B cell (primary cell): ENCODE measurements at regions not wholly inside any gene's neighbourhood (a gene's known extent, or its start where the extent isn't known, plus 50 kb on each side); places are given as distances from the start of the nearest gene placed in this dataset.

Experiments used
- ATAC-seq: fragments of 200-7000 bp; cut with Tn5 transposase; one replicate; pipeline ENCODE4 v1.10.0; 2021; ENCODE audit warnings: low read depth, mild to moderate bottlenecking, moderate number of reproducible peaks, moderate library complexity
- CTCF ChIA-PET: fragments of 350-600 bp; sonication (Branson Sonifier 250); formaldehyde crosslinking; loops from one replicate; lab custom pipeline; 2021; ENCODE audit warnings: antibody characterized with exemption, inconsistent platforms; lab: Charles Lee
- POLR2A ChIA-PET: fragments of 350-600 bp; sonication (Branson Sonifier 250); formaldehyde crosslinking; loops from one replicate; lab custom pipeline; 2021; ENCODE audit warnings: antibody characterized with exemption; lab: Charles Lee
- DNase-seq: peaks from one replicate; pipeline ENCODE4 v3.0.0; 2013
- H2AFZ ChIP-seq: 2 replicates; pipeline ENCODE4 v1.6.1; 2012; ENCODE audit warnings: mild to moderate bottlenecking, low read depth, low read length; ENCODE audit not compliant: insufficient read depth, poor library complexity, severe bottlenecking
- H3K27ac ChIP-seq, 2 donors: 1 replicate in 1 of 2; 2 replicates in 1 of 2; pipeline ENCODE4 v1.5.1; 2012 to 2013; ENCODE audit warnings: low read length in 2 of 2, mild to moderate bottlenecking in 2 of 2, moderate library complexity in 1 of 2
- H3K27me3 ChIP-seq, 4 experiments: fragments of 200-600 bp in 1 of 4; sonication (generic) in 1 of 4; replicated peaks in 1 of 4; 1 replicate in 2 of 4; 2 replicates in 2 of 4; pipeline versions ENCODE4 v1.6.1 to v1.7.0; 2013 to 2016; ENCODE audit warnings: low read length in 3 of 4, mild to moderate bottlenecking in 2 of 4, mixed read lengths in 1 of 4, moderate library complexity in 1 of 4; ENCODE audit not compliant: insufficient read depth in 4 of 4, control insufficient read depth in 3 of 4; ENCODE audit errors: control extremely low read depth in 1 of 4
- H3K36me3 ChIP-seq, 2 experiments: replicated peaks in 1 of 2; 1 replicate in 1 of 2; 2 replicates in 1 of 2; pipeline versions ENCODE4 v1.6.1 to v1.7.1; 2013; ENCODE audit warnings: low read length in 1 of 2; ENCODE audit not compliant: insufficient read depth in 2 of 2, control insufficient read depth in 1 of 2; ENCODE audit errors: control extremely low read depth in 1 of 2, extremely low read depth in 1 of 2
- H3K4me1 ChIP-seq, 2 donors: fragments of 200-600 bp in 1 of 2; sonication (generic) in 1 of 2; 1 replicate in 1 of 2; 2 replicates in 1 of 2; pipeline versions ENCODE4 v1.5.1 to v1.6.1; 2013 to 2017; ENCODE audit warnings: low read length in 2 of 2; ENCODE audit not compliant: control insufficient read depth in 2 of 2, insufficient read depth in 2 of 2
- H3K4me2 ChIP-seq: replicated peaks from 2 replicates; pipeline ENCODE3; 2012; ENCODE audit warnings: mild to moderate bottlenecking, low read depth, low read length; ENCODE audit not compliant: poor library complexity, severe bottlenecking
- H3K4me3 ChIP-seq, 5 experiments: fragments of 200-600 bp in 1 of 5; sonication (generic) in 1 of 5; 1 replicate in 3 of 5; 2 replicates in 2 of 5; pipeline versions ENCODE4 v1.5.1 to v1.7.0; 2011 to 2016; ENCODE audit warnings: low read length in 4 of 5, mild to moderate bottlenecking in 4 of 5, low read depth in 2 of 5, control low read depth in 1 of 5, moderate library complexity in 1 of 5; ENCODE audit not compliant: insufficient read depth in 1 of 5; ENCODE audit errors: control extremely low read depth in 1 of 5, extremely low read depth in 1 of 5
- H3K79me2 ChIP-seq: fragments of 200-600 bp; sonication (generic); one replicate; pipeline ENCODE4 v1.6.0; 2016; ENCODE audit warnings: low read length; ENCODE audit not compliant: control insufficient read depth, insufficient read depth
- H3K9ac ChIP-seq: fragments of 200-600 bp; sonication (generic); 2 replicates; pipeline ENCODE4 v1.6.1; 2017; ENCODE audit warnings: mild to moderate bottlenecking, low read length, moderate library complexity
- H3K9me3 ChIP-seq, 3 donors: one replicate each; pipeline versions ENCODE4 v1.6.1 to v1.7.1; 2013; ENCODE audit warnings: low read length in 2 of 3; ENCODE audit not compliant: control insufficient read depth in 2 of 3, insufficient read depth in 1 of 3; ENCODE audit errors: control extremely low read depth in 1 of 3
- H4K20me1 ChIP-seq: 2 replicates; pipeline ENCODE4 v1.6.0; 2012; ENCODE audit warnings: mild to moderate bottlenecking, low read length; ENCODE audit not compliant: insufficient read depth, control insufficient read depth, poor library complexity, severe bottlenecking
- H3K27ac Mint-ChIP-seq: one replicate; pipeline ENCODE4 v1.8.0; 2021; ENCODE audit warnings: mixed read lengths
- H3K27me3 Mint-ChIP-seq: one replicate; pipeline ENCODE4 v1.8.0; 2021; ENCODE audit warnings: mixed read lengths
- H3K4me1 Mint-ChIP-seq: one replicate; pipeline ENCODE4 v1.8.0; 2021; ENCODE audit warnings: mixed read lengths
- H3K4me3 Mint-ChIP-seq: one replicate; pipeline ENCODE4 v1.8.0; 2021; ENCODE audit warnings: mixed read lengths
- H3K9me3 Mint-ChIP-seq: one replicate; pipeline ENCODE4 v1.8.0; 2022; ENCODE audit warnings: mixed read lengths; ENCODE audit not compliant: insufficient read depth
- CTCF ChIP-seq: fragments of 200-600 bp; IDR thresholded peaks from one replicate; pipeline ENCODE4 v1.8.0; 2022; ENCODE audit warnings: antibody characterized with exemption, mild to moderate bottlenecking
- EZH2 ChIP-seq: IDR thresholded peaks from 2 replicates; pipeline ENCODE4 v1.6.1; 2012; ENCODE audit warnings: borderline replicate concordance, low read depth, mild to moderate bottlenecking, moderate library complexity, low read length; ENCODE audit not compliant: insufficient read depth, poor library complexity, severe bottlenecking
- WGBS: methylation state at CpG from one replicate; pipeline ENCODE4 v1.1.5; 2013; ENCODE audit warnings: missing lambda C conversion rate; ENCODE audit not compliant: insufficient coverage; 5-methylcytosine and 5-hydroxymethylcytosine counted together
- intact Hi-C: fragments of 100-400 bp; cut with micrococcal nuclease; formaldehyde crosslinking; loops from one replicate; pipeline ENCODE4 v1.10.0; 2022

GRCh38 chr1:198856601-198857000 lies 217.8 kb downstream of the PTPRC start:
- no peaks in the 10 kb centered on the region for H3K4me1 ChIP-seq
- 94% methylated on average over 2 of the region's 2 CpGs for WGBS
- TF ChIP-seq EZH2, result no peak
- TF ChIP-seq CTCF, result peak; percentile 4

GRCh38 chr1:198858033-198858432 lies 219.2 kb downstream of the PTPRC start:
- no peak overlapping the region for H3K27ac ChIP-seq
- no peak overlapping the region for H3K4me3 ChIP-seq
- TF ChIP-seq CTCF (no peak), EZH2 (no peak)
- no peak overlapping the region for H3K4me3 Mint-ChIP-seq
- H3K4me2 ChIP-seq, result no peak overlapping the region
- no peaks in the 10 kb centered on the region for H3K79me2 ChIP-seq
- H3K9ac ChIP-seq, result no peak overlapping the region
- H3K4me1 ChIP-seq, result no peaks in the 10 kb centered on the region
- no peak for DNase-seq
- POLR2A ChIA-PET, result no interaction called here
- H3K27me3 Mint-ChIP-seq, result no peaks in the 10 kb centered on the region
- intact Hi-C loops, result no loop called here
- H2AFZ ChIP-seq, result no peak overlapping the region
- no peaks in the 10 kb centered on the region for H3K4me1 Mint-ChIP-seq
- WGBS, result no CpG with 5 or more reads among the region's 2 CpGs
- no peaks in the 10 kb centered on the region for H4K20me1 ChIP-seq
- no peak overlapping the region for H3K27ac Mint-ChIP-seq
- H3K36me3 ChIP-seq, result peaks cover 0 to 5% of the 10 kb centered on the region in 2 experiments
- CTCF ChIA-PET, result no interaction called here
- no peaks in the 10 kb centered on the region for H3K9me3 ChIP-seq
- no peaks in the 10 kb centered on the region for H3K27me3 ChIP-seq
- no peak for ATAC-seq
- H3K9me3 Mint-ChIP-seq, result no peaks in the 10 kb centered on the region

More at GRCh38 chr1:198856601-198857000, 217.8 kb downstream of the PTPRC start:
- Histone ChIP-seq H3K27me3 (no peaks in the 10 kb centered on the region), H4K20me1 (no peaks in the 10 kb centered on the region), H3K36me3 (peaks cover 0 to 5% of the 10 kb centered on the region in 2 experiments), H3K4me3 (no peak overlapping the region), H3K9me3 (no peaks in the 10 kb centered on the region), H3K4me2 (no peak overlapping the region), H3K27ac (no peak overlapping the region), H2AFZ (no peak overlapping the region), H3K79me2 (no peaks in the 10 kb centered on the region), H3K9ac (no peak overlapping the region)
- CTCF ChIA-PET, result interaction anchor here (1.0 kb wide), 1 partner anchor 62 kb away, joined by 3 read pairs; no protein-coding TSS in a partner anchor
- intact Hi-C loops, result no loop called here
- no peaks in the 10 kb centered on the region for H3K27me3 Mint-ChIP-seq
- no peaks in the 10 kb centered on the region for H3K4me1 Mint-ChIP-seq
- no peaks in the 10 kb centered on the region for H3K9me3 Mint-ChIP-seq
- POLR2A ChIA-PET, result no interaction called here
- no peak overlapping the region for H3K27ac Mint-ChIP-seq
- DNase-seq, result no peak
- ATAC-seq, result no peak
- H3K4me3 Mint-ChIP-seq, result no peak overlapping the region
